Trophoblast cell (in vitro differentiated cells and primary cell): ENCODE measurements at regions not wholly inside any gene's neighbourhood (a gene's known extent, or its start where the extent isn't known, plus 50 kb on each side); places are given as distances from the start of the nearest gene placed in this dataset.
"Not testable (repeated sequence)": the region's sequence is repeated elsewhere in the genome, so short reads cannot be mapped to it uniquely, and the experiment has no call there.

Source experiments
- DNase-seq, 2 donors: peaks; one replicate each; pipeline ENCODE4 v3.0.0-alpha.2; 2016
- H2AFZ ChIP-seq: 2 replicates; pipeline ENCODE4 v1.6.1; 2013; ENCODE audit warnings: low read length, moderate library complexity, mild to moderate bottlenecking; ENCODE audit not compliant: insufficient read depth, poor library complexity
- H2AK5ac ChIP-seq: 2 replicates; pipeline ENCODE4 v1.6.1; 2013; ENCODE audit warnings: mild to moderate bottlenecking, low read length
- H2BK120ac ChIP-seq: 2 replicates; pipeline ENCODE4 v1.6.1; 2013; ENCODE audit warnings: low read length, mild to moderate bottlenecking, moderate library complexity; ENCODE audit not compliant: insufficient read depth, poor library complexity
- H2BK12ac ChIP-seq: 2 replicates; pipeline ENCODE4 v1.6.1; 2013; ENCODE audit warnings: mild to moderate bottlenecking, low read length, moderate library complexity
- H2BK5ac ChIP-seq: 2 replicates; pipeline ENCODE4 v1.6.1; 2013; ENCODE audit warnings: low read length, low read depth, moderate library complexity, mild to moderate bottlenecking; ENCODE audit not compliant: poor library complexity
- H3K14ac ChIP-seq: 2 replicates; pipeline ENCODE4 v1.6.1; 2013; ENCODE audit warnings: mild to moderate bottlenecking, low read length
- H3K18ac ChIP-seq: 2 replicates; pipeline ENCODE4 v1.6.1; 2013; ENCODE audit warnings: mild to moderate bottlenecking, low read length
- H3K23ac ChIP-seq: 2 replicates; pipeline ENCODE4 v1.6.1; 2013; ENCODE audit warnings: low read length
- H3K27ac ChIP-seq: 2 replicates; pipeline ENCODE4 v1.5.1; 2013; ENCODE audit warnings: low read depth, mild to moderate bottlenecking, inconsistent platforms, low read length, moderate library complexity
- H3K27me3 ChIP-seq: 2 replicates; pipeline ENCODE4 v1.6.1; 2013; ENCODE audit warnings: inconsistent platforms, mild to moderate bottlenecking, low read length, moderate library complexity; ENCODE audit not compliant: insufficient read depth
- H3K36me3 ChIP-seq, 2 experiments: 1 replicate in 1 of 2; 2 replicates in 1 of 2; pipeline ENCODE4 v1.6.1; 2013; ENCODE audit warnings: low read length in 2 of 2, mild to moderate bottlenecking in 2 of 2, moderate library complexity in 1 of 2; ENCODE audit not compliant: insufficient read depth in 2 of 2, control insufficient read depth in 1 of 2
- H3K4ac ChIP-seq: 2 replicates; pipeline ENCODE4 v1.6.1; 2013; ENCODE audit warnings: low read depth, mild to moderate bottlenecking, low read length, moderate library complexity
- H3K4me1 ChIP-seq, 2 experiments: 1 replicate in 1 of 2; 2 replicates in 1 of 2; pipeline ENCODE4 v1.6.1; 2013; ENCODE audit warnings: low read length in 2 of 2, mild to moderate bottlenecking in 2 of 2, moderate library complexity in 1 of 2; ENCODE audit not compliant: insufficient read depth in 2 of 2, control insufficient read depth in 1 of 2
- H3K4me2 ChIP-seq: 2 replicates; pipeline ENCODE4 v1.6.1; 2013; ENCODE audit warnings: inconsistent platforms, mild to moderate bottlenecking, low read length, moderate library complexity
- H3K4me3 ChIP-seq: 2 replicates; pipeline ENCODE4 v1.5.1; 2013; ENCODE audit warnings: mild to moderate bottlenecking, low read depth, low read length, inconsistent platforms
- H3K79me1 ChIP-seq: one replicate; pipeline ENCODE4 v1.6.1; 2013; ENCODE audit warnings: low read length
- H3K79me2 ChIP-seq: 2 replicates; pipeline ENCODE4 v1.6.1; 2013; ENCODE audit warnings: low read length, mild to moderate bottlenecking; ENCODE audit not compliant: control insufficient read depth, insufficient read depth, poor library complexity
- H3K9ac ChIP-seq: 2 replicates; pipeline ENCODE4 v1.6.1; 2013; ENCODE audit warnings: mild to moderate bottlenecking, low read length
- H3K9me3 ChIP-seq: 2 replicates; pipeline ENCODE4 v1.6.1; 2013; ENCODE audit warnings: low read depth, mild to moderate bottlenecking, control low read depth, inconsistent platforms, low read length; ENCODE audit not compliant: insufficient read depth
- H4K12ac ChIP-seq: 2 replicates; pipeline ENCODE4 v1.6.1; 2013; ENCODE audit warnings: low read depth, mild to moderate bottlenecking, low read length, moderate library complexity
- H4K8ac ChIP-seq: 2 replicates; pipeline ENCODE4 v1.6.1; 2013; ENCODE audit warnings: low read depth, mild to moderate bottlenecking, low read length, moderate library complexity
- H4K91ac ChIP-seq: one replicate; pipeline ENCODE4 v1.6.1; 2013; ENCODE audit warnings: low read depth, mild to moderate bottlenecking, low read length, moderate library complexity
- WGBS: extraction: QIAGEN DNeasy Blood & Tissue Kit; methylation state at CpG from one replicate; pipeline ENCODE4 v1.1.7; 2013; ENCODE audit warnings: missing lambda C conversion rate; ENCODE audit not compliant: insufficient read length, insufficient coverage; ENCODE audit errors: extremely low coverage; 5-methylcytosine and 5-hydroxymethylcytosine counted together

DNA sequence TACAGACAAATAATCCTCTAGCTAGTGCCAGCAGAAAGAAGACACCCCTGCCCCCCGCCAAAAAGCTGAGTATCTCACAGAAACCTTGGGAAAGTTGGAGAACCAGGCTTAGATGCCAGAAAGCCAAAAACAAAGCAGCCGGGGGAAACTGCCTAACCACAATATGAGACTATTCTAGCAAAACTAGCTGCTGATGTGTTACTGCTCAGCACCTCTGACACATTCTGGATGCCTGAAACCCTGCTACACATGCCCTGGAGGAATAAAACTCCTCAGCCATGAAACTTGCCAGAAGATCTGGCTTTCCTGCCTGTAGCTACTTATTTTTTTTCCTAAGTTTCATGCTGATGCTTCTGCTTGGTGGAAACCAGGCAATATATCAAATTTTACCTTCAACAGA, 122.7 kb upstream of the GCFC2 start:
- H3K9ac ChIP-seq, result no peak overlapping the region
- H4K91ac ChIP-seq, result no peak overlapping the region
- H3K27me3 ChIP-seq, result no peaks in the 10 kb centered on the region
- H3K18ac ChIP-seq, result no peak overlapping the region
- no peak for DNase-seq
- no CpG with 5 or more reads among the region's 2 CpGs for WGBS
- H4K12ac ChIP-seq, result no peak overlapping the region
- H2BK120ac ChIP-seq, result no peak overlapping the region
- H2BK12ac ChIP-seq, result no peak overlapping the region
- H3K79me2 ChIP-seq, result no peaks in the 10 kb centered on the region
- no peak overlapping the region for H3K4me2 ChIP-seq
- H3K79me1 ChIP-seq, result no peaks in the 10 kb centered on the region
- H4K8ac ChIP-seq, result no peak overlapping the region
- no peak overlapping the region for H3K4me3 ChIP-seq
- no peak overlapping the region for H3K14ac ChIP-seq
- H2BK5ac ChIP-seq, result no peak overlapping the region
- H3K9me3 ChIP-seq, result no peaks in the 10 kb centered on the region
- H3K23ac ChIP-seq, result no peak overlapping the region
- peaks cover 0 to 3% of the 10 kb centered on the region in 2 experiments for H3K4me1 ChIP-seq
- H3K27ac ChIP-seq, result no peak overlapping the region
- no peak overlapping the region for H2AK5ac ChIP-seq
- H3K4ac ChIP-seq, result no peak overlapping the region
- H2AFZ ChIP-seq, result no peak overlapping the region
- H3K36me3 ChIP-seq, result no peaks in the 10 kb centered on the region

GRCh38 chr2:75828826-75829225, 118.1 kb upstream of the GCFC2 start:
- Histone ChIP-seq H2AK5ac (no peak overlapping the region), H4K12ac (no peak overlapping the region), H3K4me3 (no peak overlapping the region), H4K91ac (no peak overlapping the region), H3K4me2 (no peak overlapping the region), H3K27me3 (no peaks in the 10 kb centered on the region), H3K79me2 (no peaks in the 10 kb centered on the region), H3K36me3 (no peaks in the 10 kb centered on the region), H4K8ac (no peak overlapping the region), H2BK12ac (no peak overlapping the region), H2BK5ac (no peak overlapping the region), H3K27ac (no peak overlapping the region), H3K18ac (no peak overlapping the region), H3K9ac (no peak overlapping the region), H3K4me1 (peaks cover 0 to 3% of the 10 kb centered on the region in 2 experiments), H2AFZ (no peak overlapping the region), H3K79me1 (no peaks in the 10 kb centered on the region), H2BK120ac (no peak overlapping the region), H3K9me3 (no peaks in the 10 kb centered on the region), H3K14ac (no peak overlapping the region), H3K23ac (no peak overlapping the region), H3K4ac (no peak overlapping the region)
- no CpG with 5 or more reads among the region's 4 CpGs for WGBS
- DNase-seq, result no peak

DNA sequence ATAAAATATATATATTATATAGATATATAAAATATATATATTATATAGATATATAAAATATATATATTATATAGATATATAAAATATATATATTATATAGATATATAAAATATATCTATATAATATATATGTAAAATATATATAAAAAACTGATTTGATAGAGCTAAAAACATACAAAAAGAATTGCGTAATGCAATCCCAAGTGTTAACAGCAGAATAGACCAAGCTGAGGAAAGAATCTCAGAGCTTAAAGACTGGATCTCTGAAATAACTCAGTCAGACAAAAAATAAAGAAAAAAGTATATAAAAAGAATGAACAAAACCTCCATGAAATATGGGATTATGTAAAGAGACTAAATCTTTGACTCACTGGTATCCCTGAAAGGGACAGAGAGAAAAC, 112.8 kb upstream of the GCFC2 start:
- not testable (repeated sequence) for H4K12ac ChIP-seq, H3K9me3 ChIP-seq, H3K4ac ChIP-seq, H2AFZ ChIP-seq, H3K4me2 ChIP-seq, H3K79me2 ChIP-seq, H3K79me1 ChIP-seq, H2BK5ac ChIP-seq, DNase-seq, H3K4me1 ChIP-seq, H3K27ac ChIP-seq, H3K27me3 ChIP-seq, H3K23ac ChIP-seq, H3K14ac ChIP-seq, H2BK12ac ChIP-seq, H2BK120ac ChIP-seq, H4K8ac ChIP-seq, H3K36me3 ChIP-seq, H3K4me3 ChIP-seq, H2AK5ac ChIP-seq, H3K9ac ChIP-seq, H4K91ac ChIP-seq, H3K18ac ChIP-seq
- WGBS, result no CpG with 5 or more reads among the region's 1 CpG

DNA sequence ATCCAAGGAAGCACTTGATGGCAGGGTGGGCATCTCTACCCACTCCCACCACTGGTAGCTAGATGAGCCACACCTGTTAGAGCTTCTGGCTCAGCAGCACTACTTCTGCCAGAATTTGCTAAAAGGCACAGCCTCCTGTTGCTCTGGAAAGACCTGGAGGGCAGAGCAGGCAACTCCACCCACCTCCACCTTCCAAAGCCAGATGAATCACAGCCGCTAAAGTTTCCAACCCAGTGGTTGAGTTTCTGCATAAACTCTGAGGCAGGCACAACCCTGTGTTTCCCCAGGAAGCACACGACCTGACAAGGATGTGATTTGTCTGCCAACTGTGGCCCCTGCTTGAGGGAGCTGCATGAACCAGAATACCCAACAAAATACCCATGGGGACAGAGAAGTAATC, 111.6 kb upstream of the GCFC2 start:
- H4K12ac ChIP-seq, result no peak overlapping the region
- H3K23ac ChIP-seq, result no peak overlapping the region
- no peak overlapping the region for H3K18ac ChIP-seq
- no peaks in the 10 kb centered on the region for H3K4me1 ChIP-seq
- no peak overlapping the region for H4K91ac ChIP-seq
- no peak overlapping the region for H2AFZ ChIP-seq
- no peak overlapping the region for H3K27ac ChIP-seq
- no peak overlapping the region for H2BK120ac ChIP-seq
- H3K14ac ChIP-seq, result no peak overlapping the region
- no peak overlapping the region for H3K9ac ChIP-seq
- no peaks in the 10 kb centered on the region for H3K36me3 ChIP-seq
- H4K8ac ChIP-seq, result no peak overlapping the region
- H3K4ac ChIP-seq, result no peak overlapping the region
- no peak overlapping the region for H3K4me2 ChIP-seq
- H2AK5ac ChIP-seq, result no peak overlapping the region
- H2BK5ac ChIP-seq, result no peak overlapping the region
- no peak for DNase-seq
- H3K79me2 ChIP-seq, result no peaks in the 10 kb centered on the region
- WGBS, result no CpG with 5 or more reads among the region's 2 CpGs
- H2BK12ac ChIP-seq, result no peak overlapping the region
- H3K27me3 ChIP-seq, result no peaks in the 10 kb centered on the region
- H3K4me3 ChIP-seq, result no peak overlapping the region
- no peaks in the 10 kb centered on the region for H3K79me1 ChIP-seq
- no peaks in the 10 kb centered on the region for H3K9me3 ChIP-seq
